HG02642 (cell line): ENCODE measurements at regions not wholly inside any gene's neighbourhood (a gene's known extent, or its start where the extent isn't known, plus 50 kb on each side); places are given as distances from the start of the nearest gene placed in this dataset.
"Not testable (repeated sequence)": the region's sequence is repeated elsewhere in the genome, so short reads cannot be mapped to it uniquely, and the experiment has no call there.

Experiments used
- ATAC-seq: cut with Tn5 transposase; IDR thresholded peaks from one replicate; pipeline ENCODE4 v1.9.1; 2021; ENCODE audit warnings: mild to moderate bottlenecking; ENCODE audit not compliant: unreplicated experiment, poor library complexity

DNA sequence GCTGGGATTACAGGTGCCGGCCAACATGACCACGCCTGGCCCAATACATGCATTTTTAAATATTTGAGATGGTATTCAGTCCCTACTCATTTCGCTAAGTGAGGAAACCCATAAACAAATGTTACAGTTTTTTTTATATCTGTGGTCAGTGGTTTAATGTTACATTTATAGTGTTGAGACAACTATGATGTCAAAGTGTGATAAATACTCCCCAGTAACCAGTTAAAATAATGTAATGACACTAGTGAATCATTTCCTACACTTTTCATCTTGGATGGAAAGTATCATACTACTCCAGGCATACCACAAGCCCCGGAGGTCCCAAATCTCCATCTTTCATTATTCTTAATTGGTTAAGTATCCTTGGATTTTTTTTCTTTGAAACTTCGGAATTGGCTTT, 87.5 kb upstream of the KIF26B start:
- no peak for ATAC-seq

DNA sequence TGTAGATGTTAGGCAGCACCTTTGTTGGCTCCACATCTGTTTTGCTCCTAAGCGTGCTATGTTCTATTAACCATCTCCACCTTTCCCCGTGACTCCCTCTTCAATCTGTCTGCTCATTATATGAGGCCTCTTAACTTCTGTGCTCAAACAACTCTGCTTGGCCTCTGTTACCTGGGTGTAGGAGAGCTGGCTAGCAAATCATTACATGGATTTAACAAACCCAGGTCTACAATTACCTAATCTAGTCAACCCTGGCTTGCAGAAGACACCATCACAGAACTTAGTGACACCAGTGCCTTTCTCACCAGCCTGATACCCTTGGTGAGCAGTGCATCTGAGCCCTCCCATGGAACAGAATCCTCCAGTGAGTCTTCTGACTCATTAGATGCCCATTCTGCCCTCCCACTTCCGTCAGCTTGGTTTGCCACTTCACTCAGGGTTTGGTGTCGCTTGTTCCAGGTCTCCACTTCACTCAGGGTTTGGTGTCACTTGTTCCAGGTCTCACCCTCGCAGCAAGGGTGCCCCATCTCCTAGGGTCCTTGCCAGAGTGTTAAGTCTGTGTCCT, 92.0 kb upstream of the KIF26B start:
- no peak for ATAC-seq

DNA sequence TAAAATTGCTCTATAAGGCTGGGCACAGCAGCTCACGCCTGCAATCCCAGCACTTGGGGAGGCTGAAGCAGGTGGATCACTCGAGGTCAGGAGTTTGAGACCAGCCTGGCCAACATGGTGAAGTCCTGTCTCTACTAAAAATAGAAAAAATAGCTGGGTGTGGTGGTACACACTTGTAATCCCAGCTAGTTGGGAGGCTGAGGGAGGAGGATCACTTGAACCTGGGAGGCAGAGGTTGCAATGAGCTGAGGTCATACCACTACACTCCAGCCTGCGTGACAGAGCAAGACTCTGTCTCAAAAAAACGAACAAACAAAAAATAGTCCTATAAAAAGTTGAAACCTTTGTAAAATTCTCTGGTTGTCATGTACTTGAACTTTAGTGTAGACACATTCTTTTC, 93.0 kb upstream of the KIF26B start:
- ATAC-seq: not testable (repeated sequence)

DNA sequence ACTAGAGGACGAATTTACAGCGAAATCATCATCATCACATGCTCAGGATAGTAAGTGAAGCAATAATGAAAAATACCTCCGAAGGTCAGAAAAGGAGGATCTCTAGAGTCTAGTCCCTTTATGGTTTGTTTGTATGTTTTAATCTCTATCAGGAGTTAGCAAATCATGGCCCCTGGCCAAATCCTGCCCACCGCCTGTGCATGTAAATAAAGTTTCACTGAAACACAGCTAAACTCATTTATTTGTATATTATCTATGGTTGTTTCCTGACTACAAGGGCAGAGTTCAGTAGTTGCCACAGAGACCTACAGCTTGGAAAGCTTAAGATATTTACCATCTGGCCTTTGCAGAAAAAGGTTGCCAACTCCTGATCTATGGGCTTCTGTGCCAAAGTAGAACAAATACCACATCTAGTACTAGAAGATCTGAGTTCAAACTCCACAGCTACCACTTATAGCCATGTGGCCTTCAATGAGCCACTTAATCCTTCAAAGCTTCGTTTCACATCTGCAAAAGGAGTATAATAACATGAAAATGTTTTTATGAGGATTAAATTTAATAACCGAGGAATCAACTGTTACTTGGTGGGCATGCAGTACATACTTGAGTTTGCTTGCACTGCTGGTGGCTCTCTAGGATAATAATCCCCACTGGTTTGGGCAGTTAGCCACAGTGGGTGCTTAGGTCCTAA, 94.0 kb upstream of the KIF26B start:
- ATAC-seq: no peak

DNA sequence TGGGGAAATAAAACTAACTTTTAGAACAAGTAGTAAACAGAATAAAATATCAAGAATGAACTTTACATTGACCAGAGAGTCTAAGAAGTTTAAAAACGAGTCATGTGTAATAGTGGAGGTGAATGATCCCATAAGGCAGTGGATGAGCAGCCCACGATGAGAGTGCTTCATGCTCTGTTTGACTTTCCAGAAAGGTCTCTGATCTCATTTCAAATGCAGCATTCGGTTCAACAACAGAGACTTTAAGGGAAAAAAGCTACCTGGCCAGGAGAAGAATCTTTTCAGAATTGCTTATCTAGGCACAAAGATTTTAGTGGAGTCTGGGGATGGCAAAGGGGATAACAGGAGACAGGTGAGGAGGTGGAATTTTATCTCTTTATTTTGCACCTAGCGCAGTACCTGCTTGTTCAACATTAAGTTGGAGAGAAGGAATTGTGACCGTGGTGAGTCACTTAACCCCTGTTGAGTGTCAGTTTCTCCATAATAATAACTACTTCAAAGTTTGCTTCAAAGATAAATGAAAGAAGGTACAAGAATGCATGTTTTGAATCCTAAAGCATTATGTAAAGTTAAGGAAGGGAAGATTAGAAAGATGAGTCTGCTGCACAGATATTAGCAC, 94.9 kb upstream of the KIF26B start:
- no peak for ATAC-seq

DNA sequence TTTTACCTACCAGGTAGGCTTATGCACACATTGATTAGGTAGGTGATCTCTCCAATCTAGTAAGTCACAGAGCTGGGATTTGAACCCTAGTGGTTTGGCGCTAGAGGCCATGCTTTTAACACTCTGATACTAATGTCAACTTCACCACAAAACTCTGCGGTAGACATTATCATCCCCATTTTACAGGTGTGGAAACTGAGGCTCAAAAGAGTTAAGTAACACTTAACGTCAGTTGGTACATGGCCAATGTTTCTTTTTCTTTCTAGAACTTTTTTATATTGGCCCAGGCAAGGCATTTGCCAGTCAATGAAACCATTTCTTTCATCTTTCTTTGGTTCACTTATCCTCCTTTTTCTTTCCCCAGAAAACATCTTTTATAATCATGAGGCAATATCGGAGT, 95.9 kb upstream of the KIF26B start:
- ATAC-seq: no peak

DNA sequence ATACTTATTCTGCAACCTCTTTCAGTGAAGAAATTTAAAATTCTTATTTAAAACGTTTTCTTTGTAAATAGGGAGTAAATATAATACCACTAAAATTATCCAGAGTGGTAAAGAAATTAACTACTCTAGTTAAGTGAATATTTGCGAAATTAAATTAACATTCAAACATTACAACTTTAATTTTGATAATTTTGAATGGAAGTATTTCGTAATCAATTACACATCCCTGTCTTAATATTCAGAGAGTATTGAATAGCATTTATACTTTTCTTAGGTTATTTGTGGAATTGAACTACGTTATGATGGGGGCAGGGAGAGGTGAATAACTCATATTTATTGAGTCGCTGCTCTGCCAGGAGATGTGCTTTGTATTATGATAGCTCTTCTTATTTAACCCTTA, 96.3 kb upstream of the KIF26B start:
- ATAC-seq: no peak

DNA sequence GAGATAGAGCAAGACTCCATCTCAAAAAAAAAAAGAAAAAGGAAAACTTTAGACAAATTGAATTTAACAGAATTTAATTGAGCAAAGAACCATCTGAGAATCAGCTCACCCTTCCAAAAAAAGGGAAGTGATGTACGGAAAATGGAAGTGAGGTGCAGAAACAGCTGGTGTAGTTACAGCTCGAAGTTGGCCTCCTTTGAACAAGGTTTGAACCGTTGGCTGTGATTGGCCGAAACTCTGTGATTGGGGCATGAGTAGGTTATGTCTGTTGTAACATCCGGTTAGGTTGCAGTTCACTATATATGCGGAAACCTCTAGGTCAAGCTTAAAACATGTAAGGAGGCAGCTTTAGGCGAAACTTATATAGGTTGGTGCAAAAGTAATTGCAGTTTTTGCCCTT, 97.9 kb upstream of the KIF26B start:
- ATAC-seq: no peak

DNA sequence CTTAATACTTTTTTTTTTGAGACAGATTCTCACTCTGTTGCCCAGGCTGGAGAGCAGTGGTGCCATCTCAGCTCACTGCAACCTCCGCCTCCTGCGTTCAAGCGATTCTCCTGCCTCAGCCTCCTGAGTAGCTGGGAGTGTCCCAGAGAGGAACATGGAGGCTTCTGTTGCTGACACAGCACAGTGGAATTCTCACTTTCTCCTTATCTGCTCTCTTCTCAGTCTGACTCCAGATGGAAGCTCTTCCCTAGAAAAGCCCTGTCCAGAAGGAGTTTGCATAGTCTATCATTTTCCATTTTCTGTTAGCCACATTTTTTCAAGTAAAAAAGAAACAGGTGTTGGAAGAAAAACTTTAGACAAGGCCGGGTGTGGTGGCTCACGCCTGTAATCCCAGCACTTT, 98.5 kb upstream of the KIF26B start:
- not testable (repeated sequence) for ATAC-seq

DNA sequence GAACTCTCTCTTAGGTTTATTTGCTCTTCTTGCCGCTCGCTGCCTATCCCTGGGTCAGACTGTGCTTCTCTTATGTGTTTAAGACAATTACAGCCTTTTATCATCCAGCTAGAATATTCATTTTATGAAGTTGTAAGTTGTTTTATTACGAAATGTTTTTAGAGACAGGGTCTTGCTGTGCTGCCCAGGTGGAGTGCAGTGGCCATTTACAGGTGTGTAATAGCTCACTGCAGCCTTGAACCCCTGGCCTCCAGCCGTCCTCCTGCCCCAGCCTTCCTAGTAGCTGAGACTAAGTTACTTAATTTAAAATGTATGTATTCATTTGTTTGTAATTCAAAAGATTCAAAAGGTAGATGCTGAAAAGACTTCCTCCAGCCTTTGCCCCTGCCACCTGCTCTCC, 99.0 kb upstream of the KIF26B start:
- ATAC-seq: no peak

DNA sequence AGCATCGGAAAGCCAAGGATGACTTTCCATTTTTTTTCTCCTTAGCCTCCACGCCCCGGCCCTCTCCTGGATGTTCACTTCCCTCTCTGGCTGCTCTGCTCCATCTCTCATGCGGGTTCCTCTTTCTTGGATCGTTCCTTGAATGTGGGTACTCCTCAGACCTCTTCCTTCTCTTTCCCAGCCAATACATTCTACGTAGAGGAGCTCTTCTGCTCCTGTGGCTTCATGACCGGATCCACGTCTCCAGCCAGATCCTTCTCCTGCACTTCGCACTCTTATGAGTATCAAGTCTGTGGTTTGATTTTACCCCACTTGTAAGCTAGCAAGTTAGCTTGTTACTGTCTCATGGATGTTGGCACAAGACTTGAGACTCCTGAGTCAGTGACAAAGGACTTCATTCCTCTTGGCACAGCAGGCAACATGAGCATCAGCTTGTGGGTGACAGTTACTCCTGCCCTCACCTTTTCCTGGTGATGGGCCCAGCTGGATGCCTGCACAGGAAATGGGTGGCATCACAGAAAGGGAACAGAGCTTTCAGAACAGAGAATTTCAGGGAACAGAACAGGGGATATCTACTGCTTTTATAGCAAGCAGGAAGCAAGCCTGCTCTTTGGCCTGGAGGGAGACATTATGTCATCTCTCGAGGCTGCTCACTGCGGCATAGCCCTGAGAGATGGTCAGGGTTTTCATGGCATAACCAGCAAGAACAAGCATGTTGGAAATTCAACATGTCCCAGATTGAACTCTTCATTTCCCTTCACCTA, 100.1 kb upstream of the KIF26B start:
- no peak for ATAC-seq

DNA sequence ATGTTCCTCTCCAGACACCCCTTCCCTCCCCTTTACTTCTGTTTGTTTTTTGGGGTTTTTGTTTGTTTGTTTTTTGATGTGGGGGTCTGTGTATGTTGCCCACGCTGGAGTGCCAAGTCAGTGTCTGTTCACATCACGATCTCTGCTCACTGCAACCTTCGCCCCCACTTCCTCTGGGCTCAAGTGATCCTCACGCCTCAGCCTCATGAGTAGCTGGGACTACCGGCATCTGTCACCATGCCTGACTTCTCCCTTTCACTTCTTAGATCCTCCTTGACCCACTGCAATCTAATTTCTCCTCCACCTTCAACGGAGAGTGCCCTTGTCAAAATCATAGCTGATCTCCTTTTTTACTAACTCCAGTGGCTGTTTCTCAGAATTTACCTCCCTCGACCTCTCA, 100.7 kb upstream of the KIF26B start:
- no peak for ATAC-seq

DNA sequence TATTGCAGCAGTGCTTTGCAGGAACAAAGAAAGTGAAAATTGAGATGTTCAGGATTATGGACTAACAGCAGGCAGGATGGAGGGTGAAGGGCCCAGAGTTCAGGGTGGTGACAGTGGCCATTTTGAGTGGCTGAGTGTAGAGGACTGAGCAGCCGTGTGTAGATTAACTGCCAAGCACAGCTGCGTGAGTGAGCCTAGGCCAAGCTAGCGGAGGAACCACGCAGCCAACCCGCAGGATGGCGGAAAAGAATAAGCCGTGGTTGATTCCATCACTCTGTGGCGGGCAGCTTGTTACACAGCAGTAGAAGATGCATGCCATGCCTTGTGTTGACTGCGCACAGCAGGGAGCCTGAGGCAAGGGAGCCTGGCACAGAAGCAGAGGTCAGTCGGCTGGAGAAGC, 102.5 kb upstream of the KIF26B start:
- no peak for ATAC-seq

DNA sequence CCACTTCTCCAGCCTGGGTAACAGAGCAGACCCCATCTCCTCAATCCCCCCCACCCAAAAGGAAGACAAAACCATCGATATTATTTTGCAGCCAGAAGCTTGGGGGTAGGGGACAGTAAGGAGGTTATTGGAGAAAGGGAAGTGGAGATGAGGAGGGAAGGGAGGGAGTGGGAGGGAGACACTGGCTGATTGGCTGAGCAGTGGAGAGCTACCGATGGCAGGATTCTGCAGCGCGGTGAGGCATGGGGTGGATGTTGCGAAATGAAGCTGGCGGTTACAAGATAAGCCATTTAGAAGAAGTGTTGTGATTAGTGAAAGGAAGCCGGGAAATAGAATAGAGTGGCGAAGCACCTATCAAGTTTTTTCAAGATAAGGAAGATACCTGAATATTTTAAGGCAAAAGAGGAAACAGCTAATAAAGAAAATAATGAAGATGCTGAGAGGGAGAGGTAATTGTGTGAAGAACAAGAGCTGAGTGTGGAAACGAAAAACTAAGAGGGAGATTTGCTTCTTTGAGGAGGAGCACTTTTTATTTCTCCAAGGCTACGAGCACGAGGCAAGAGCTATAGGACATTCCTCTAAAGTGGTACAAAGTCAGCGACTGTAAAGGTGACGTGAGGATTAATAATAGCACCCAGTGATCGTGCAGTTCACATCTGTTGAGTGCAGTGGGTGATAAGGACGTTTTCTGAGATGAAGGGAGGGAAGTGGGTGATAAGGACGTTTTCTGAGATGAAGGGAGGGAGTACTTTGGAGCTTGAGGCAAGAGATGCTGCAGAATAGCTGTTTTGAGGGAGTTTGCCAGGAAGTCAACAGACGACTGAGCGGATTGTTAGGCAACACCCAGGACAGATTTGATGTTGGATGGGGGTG, 103.2 kb upstream of the KIF26B start:
- ATAC-seq: no peak

DNA sequence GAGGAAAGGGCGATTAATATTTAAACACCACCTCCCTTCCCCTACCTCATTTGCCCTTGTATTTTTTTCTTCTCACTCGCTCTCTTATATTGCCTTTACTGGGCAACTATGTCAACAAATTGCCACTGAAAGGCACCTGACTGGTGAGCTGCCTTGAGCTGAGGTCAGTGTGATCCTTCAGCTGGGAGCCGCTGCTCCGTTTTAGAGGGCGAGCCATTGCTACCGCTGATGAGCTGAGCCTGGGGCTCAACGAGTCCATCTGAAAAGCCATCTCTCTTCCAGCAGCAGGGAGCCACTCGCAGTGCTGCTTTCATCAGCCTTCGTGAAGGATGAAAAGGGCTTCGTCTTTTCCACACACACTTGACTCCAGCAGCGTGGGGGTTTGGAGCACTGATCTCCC, 108.0 kb upstream of the KIF26B start:
- no peak for ATAC-seq

DNA sequence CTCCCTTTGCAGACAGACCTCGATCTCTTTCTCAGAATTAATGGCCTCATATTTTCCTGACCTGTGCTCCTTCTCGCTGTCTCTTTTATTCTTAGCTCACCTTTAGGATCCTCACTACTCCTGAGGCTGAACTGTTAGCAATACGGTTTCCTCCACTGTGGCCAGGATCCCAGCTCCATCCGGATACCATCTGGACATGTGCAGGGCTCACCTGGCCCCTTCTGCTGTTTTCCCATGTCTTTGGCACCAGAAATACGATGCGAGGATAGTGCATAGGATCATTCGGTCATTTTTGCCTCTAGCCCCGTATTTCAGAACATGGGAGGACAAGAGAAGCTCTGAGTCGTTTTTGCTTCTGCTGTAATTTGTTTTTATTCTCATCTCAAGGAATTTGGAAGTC, 108.5 kb upstream of the KIF26B start:
- ATAC-seq: no peak

DNA sequence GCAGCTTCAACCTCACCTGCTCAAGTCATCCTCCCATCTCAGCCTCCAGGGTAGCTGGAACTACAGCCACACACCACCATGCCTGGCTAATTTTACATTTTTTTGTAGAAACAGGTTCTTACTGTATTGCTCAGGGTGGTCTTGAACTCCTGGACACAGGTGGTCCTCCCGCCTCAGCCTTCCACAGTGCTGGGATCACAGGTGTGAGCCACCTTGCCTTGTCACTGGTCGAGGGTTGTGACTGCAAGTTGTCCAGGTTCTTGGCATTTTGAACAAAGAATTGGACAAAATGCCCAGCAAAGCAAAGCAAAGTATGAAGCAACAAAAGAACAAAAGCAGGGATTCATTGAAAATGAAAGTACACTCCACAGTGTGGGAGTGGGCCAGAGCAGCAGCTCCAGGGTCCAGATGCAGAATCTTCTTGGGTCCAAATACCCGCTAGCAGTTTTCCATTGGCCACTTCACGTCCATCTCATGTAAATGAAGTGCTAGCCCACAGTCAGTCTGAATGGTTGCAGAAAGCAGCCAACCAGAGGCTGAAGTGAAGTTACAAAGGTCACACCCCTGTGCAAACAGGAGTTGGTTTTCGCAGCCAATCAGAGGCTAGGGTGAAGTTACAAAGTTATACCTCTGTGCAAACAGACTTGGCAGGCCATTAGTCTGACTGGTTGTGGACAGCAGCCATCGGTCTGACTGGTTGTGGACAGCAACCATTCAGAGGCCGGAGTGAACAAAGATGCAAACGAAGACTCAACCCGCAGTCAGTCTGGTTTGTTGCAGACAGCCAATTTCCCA, 109.5 kb upstream of the KIF26B start:
- no peak for ATAC-seq

DNA sequence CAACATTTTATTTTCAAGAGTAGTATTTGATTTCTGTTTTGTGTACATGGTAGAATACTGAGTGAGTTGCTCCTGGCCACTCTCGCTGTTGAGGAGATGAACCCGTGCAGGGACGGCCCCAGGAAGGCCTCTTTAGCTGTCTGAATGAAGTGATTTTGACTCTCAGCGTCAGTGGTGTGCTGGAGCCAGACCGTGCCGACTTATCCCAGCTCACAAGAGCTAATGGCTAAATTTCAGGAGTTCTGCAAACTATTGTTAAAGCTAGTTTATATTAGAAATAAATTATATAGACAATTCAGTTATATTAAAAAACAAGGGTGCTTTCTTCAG, 111.2 kb upstream of the KIF26B start:
- no peak for ATAC-seq

DNA sequence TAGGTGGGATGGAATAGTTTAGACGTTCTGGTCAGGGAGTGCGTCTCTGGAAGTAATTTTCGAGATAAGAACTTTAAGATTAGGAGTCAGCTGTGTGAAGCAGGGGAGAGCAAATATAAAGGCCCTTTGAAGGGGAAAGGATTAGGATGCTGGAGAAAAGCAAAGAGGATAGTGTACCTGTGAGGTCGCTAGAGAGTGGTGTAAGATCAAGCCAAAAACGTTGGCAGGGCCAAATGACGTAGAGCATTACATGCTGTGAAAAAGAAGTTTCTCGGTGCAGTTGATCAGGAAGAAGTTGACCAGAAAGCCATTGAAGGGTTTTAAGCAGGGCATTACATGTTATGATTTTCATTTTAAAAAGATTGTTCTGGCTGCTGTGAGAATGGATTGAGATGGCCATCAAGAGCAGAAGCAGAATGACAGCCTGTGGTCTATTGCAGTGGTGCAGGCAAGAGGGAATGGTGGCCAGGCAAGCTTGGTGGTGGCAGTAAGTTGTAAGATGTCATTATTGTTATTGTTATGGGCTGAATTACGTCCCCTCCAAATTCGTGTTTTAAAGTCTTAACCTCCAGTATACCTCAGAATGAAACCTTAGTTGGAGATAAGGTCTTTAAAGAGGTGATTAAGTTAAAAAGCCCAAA, 113.6 kb upstream of the KIF26B start:
- ATAC-seq: no peak
